GM12878 (cell line): ENCODE measurements at regions not wholly inside any gene's neighbourhood (a gene's known extent, or its start where the extent isn't known, plus 50 kb on each side); places are given as distances from the start of the nearest gene placed in this dataset.

ENCODE experiments used
- ATAC-seq: fragments of 200-7000 bp; cut with Tn5 transposase; 3 replicates; pipeline ENCODE4 v1.9.1; 2020; ENCODE audit warnings: mild to moderate bottlenecking, moderate library complexity
- BruUV-seq: library from RNA; stranded (reverse); fragments of 400-500 nt; replicated peaks from 2 replicates; lab custom pipeline; 2021; lab: Mats Ljungman, UMichigan
- CTCF ChIA-PET: fragments of 300-600 bp; sonication (Branson Sonifier 250); formaldehyde crosslinking; extraction: SDS; loops from one replicate; lab custom pipeline; 2021; ENCODE audit warnings: inconsistent platforms; lab: Yijun Ruan, JAX
- POLR2A ChIA-PET: fragments of 350-600 bp; formaldehyde crosslinking; extraction: SDS; loops from one replicate; lab custom pipeline; 2021; ENCODE audit warnings: inconsistent platforms; lab: Charles Lee
- RAD21 ChIA-PET: fragments of 300-600 bp; sonication (Branson Sonifier 250); formaldehyde crosslinking; loops from one replicate; lab custom pipeline; 2023; ENCODE audit warnings: antibody characterized with exemption; ENCODE audit not compliant: unreplicated experiment; lab: Charles Lee
- SMC1A ChIA-PET: fragments of 300-600 bp; sonication (Branson Sonifier 250); formaldehyde crosslinking; loops from one replicate; lab custom pipeline; 2023; ENCODE audit not compliant: unreplicated experiment, uncharacterized antibody; lab: Charles Lee
- DNase-seq: peaks from one replicate; pipeline ENCODE4 v3.0.0-alpha.2; 2011; ENCODE audit warnings: low read depth, low spot score
- FAIRE-seq: peaks from 3 replicates; lab custom pipeline; 2011; peaks lifted over from hg19 to GRCh38; lab: Jason Lieb, UNC
- H2AFZ ChIP-seq: 2 replicates; pipeline ENCODE4 v1.6.0; 2011; ENCODE audit warnings: low read depth, low read length, control low read depth; ENCODE audit not compliant: control insufficient read depth
- H3K27ac ChIP-seq: 2 replicates; pipeline ENCODE4 v1.5.1; 2011; ENCODE audit warnings: control low read depth; ENCODE audit not compliant: control insufficient read depth, insufficient read depth
- H3K27me3 ChIP-seq, 2 experiments: replicated peaks in 1 of 2; 2 replicates each; pipeline versions ENCODE4 v1.6.0 to v1.6.1; 2011; ENCODE audit warnings: low read length in 1 of 2; ENCODE audit not compliant: control insufficient read depth in 2 of 2, insufficient read depth in 2 of 2
- H3K36me3 ChIP-seq, 2 experiments: 2 replicates each; pipeline ENCODE4 v1.5.1; 2011; ENCODE audit warnings: low read length in 1 of 2; ENCODE audit not compliant: control insufficient read depth in 2 of 2, insufficient read depth in 2 of 2
- H3K4me1 ChIP-seq: 2 replicates; pipeline ENCODE4 v1.6.1; 2011; ENCODE audit warnings: mild to moderate bottlenecking, low read length, moderate library complexity, mixed read lengths; ENCODE audit not compliant: control insufficient read depth, insufficient read depth
- H3K4me2 ChIP-seq: 2 replicates; pipeline ENCODE4 v1.6.0; 2011; ENCODE audit warnings: control low read depth; ENCODE audit not compliant: control insufficient read depth, insufficient read depth
- H3K4me3 ChIP-seq: fragments of 200-600 bp; sonication (generic); 2 replicates; pipeline ENCODE4 v1.5.1; 2016
- H3K79me2 ChIP-seq: 2 replicates; pipeline ENCODE4 v1.6.0; 2011; ENCODE audit warnings: low read length; ENCODE audit not compliant: control insufficient read depth, insufficient read depth
- H3K9ac ChIP-seq: 2 replicates; pipeline ENCODE4 v1.8.0; 2011; ENCODE audit warnings: low read length, control low read depth, mixed read lengths; ENCODE audit not compliant: control insufficient read depth, insufficient read depth
- H3K9me3 ChIP-seq: replicated peaks from 3 replicates; pipeline ENCODE4 v1.5.1; 2011; ENCODE audit warnings: mild to moderate bottlenecking, low read length; ENCODE audit not compliant: control insufficient read depth, insufficient read depth
- H4K20me1 ChIP-seq: 2 replicates; pipeline ENCODE4 v1.6.0; 2011; ENCODE audit not compliant: control insufficient read depth, insufficient read depth
- CBX5 ChIP-seq: sonication (generic); IDR thresholded peaks from 2 replicates; pipeline ENCODE4 v1.6.1; 2016; ENCODE audit warnings: low read depth, moderate library complexity, mild to moderate bottlenecking, inconsistent platforms
- IKZF1 ChIP-seq: fragments of 450-650 bp; conservative IDR thresholded peaks from 2 replicates; pipeline ENCODE4 v1.6.1; 2017; ENCODE audit warnings: antibody characterized with exemption, mild to moderate bottlenecking
- JUNB ChIP-seq: IDR thresholded peaks from 2 replicates; pipeline ENCODE4 v1.6.1; 2016; ENCODE audit warnings: antibody characterized with exemption, mild to moderate bottlenecking
- NFIC ChIP-seq: IDR thresholded peaks from 2 replicates; pipeline ENCODE4 v1.6.1; 2012; ENCODE audit warnings: low read depth, mild to moderate bottlenecking, inconsistent platforms, low read length, moderate library complexity
- POLR2AphosphoS5 ChIP-seq: IDR thresholded peaks from 2 replicates; pipeline ENCODE4 v1.6.1; 2011; ENCODE audit warnings: mild to moderate bottlenecking, low read length, inconsistent platforms
- RB1 ChIP-seq: fragments of 450-650 bp; formaldehyde crosslinking; IDR thresholded peaks from 2 replicates; pipeline ENCODE4 v1.6.1; 2017; ENCODE audit warnings: mild to moderate bottlenecking, borderline replicate concordance
- SMC3 ChIP-seq: IDR thresholded peaks from 2 replicates; pipeline ENCODE4 v1.6.1; 2011; ENCODE audit warnings: low read length, improper control_type of control experiment, borderline replicate concordance
- WGBS: methylation state at CpG from one replicate; pipeline ENCODE4 v1.1.6; 2016; ENCODE audit warnings: low lambda C conversion rate; ENCODE audit not compliant: insufficient replicate concordance, insufficient coverage; ENCODE audit errors: missing lambda C conversion rate; 5-methylcytosine and 5-hydroxymethylcytosine counted together
- in situ Hi-C: fragments of 300-500 bp; cut with MboI; formaldehyde crosslinking; loops from 9 replicates; pipeline ENCODE4 v1.14.3; 2018; ENCODE audit warnings: mixed read lengths
- intact Hi-C: fragments of 100-400 bp; cut with micrococcal nuclease; formaldehyde crosslinking; loops from one replicate; pipeline ENCODE4 v1.14.2; 2022; ENCODE audit not compliant: unreplicated experiment
- TF ChIP-seq, protein P1 (sequence below): fragments of 150-350 bp; IDR thresholded peaks from 2 replicates; pipeline ENCODE4 v1.6.1; 2016; ENCODE audit warnings: low read depth, low read length
- TF ChIP-seq, protein P2 (sequence below), 3 experiments: IDR thresholded peaks in 2 of 3; conservative IDR thresholded peaks in 1 of 3; 2 replicates each; pipeline ENCODE4 v1.5.1; 2011; ENCODE audit warnings: low read depth in 3 of 3, low read length in 3 of 3, mild to moderate bottlenecking in 3 of 3, control low read depth in 2 of 3, moderate library complexity in 2 of 3, inconsistent platforms in 1 of 3, mixed read lengths in 1 of 3; ENCODE audit not compliant: control insufficient read depth in 2 of 3, insufficient read depth in 1 of 3; ENCODE audit errors: extremely low read depth in 1 of 3
- TF ChIP-seq, protein P3 (sequence below): fragments of 450-650 bp; IDR thresholded peaks from 2 replicates; pipeline ENCODE4 v1.6.1; 2017; ENCODE audit warnings: mild to moderate bottlenecking, moderate library complexity

DNA sequence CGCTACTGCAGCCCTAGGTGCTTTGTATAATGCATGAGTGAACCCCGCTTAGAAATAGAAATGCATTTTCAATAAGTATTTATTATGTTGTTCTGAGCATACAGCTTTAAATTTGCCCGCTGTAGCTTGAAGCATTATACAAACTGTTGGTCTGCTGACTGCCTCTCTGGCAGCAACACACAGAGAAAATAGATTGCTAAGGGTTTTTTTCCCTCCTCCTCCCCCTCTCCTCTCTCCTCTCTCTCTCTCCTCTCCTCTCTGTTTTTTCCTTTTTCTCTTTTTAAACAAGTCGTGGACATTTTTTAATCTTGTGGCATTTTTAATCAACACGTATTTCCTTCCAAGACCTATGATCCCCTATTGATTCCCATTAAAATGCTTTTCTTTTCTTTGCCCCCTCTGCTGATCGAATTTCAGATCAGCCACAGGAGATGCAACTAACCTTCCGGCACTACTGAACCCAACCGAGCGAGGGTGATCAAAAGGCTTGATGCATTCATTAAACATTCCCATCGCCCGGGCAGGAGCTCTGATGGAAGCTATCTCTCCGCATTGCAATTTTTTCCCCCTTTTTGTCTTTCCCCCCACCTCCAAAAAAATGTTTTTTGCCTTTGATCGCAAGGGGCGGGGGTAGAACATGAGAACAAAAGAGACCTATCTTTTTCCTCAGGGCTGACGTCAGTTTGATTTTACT is 90.7 kb upstream of the ARID1B start:
- no peaks in the 10 kb centered on the region for H3K27me3 ChIP-seq
- H2AFZ ChIP-seq, result peak overlapping the region; percentile 70
- no peaks in the 10 kb centered on the region for H3K36me3 ChIP-seq
- H3K4me2 ChIP-seq, result peak overlapping the region; percentile 93
- ChIA-PET SMC1A (interaction anchor here (0.7 to 5.0 kb wide), 20 partner anchors 9 to 198 kb away, joined by 3 to 42 read pairs (median 6); no protein-coding TSS in a partner anchor), RAD21 (interaction anchor here (0.7 to 5.5 kb wide), 18 partner anchors 9 to 304 kb away, joined by 3 to 72 read pairs (median 6); partner anchors contain the start of gene ARID1B), POLR2A (interaction anchor here (0.5 to 3.0 kb wide), 8 partner anchors 11 to 1371 kb away, joined by 3 to 12 read pairs (median 4); no protein-coding TSS in a partner anchor), CTCF (interaction anchor here (0.7 to 3.2 kb wide), 9 partner anchors 11 to 246 kb away, joined by 3 to 20 read pairs (median 5); no protein-coding TSS in a partner anchor)
- DNase-seq (no peak), ATAC-seq (peak; percentile 46), FAIRE-seq (peak; percentile 18)
- H3K9ac ChIP-seq, result peak overlapping the region; percentile 97
- peak overlapping the region; percentile 98 for H3K27ac ChIP-seq
- H3K9me3 ChIP-seq, result no peaks in the 10 kb centered on the region
- intact Hi-C loops (loop anchor here (1.0 to 5.0 kb wide), 3 partner anchors 36 to 122 kb away; no protein-coding TSS in a partner anchor), in situ Hi-C loops (loop anchor here (5.0 kb wide), 1 partner anchor 119 kb away; no protein-coding TSS in a partner anchor)
- BruUV-seq, result TSS peak; percentile 93
- H3K79me2 ChIP-seq, result peaks cover 11% of the 10 kb centered on the region
- H3K4me3 ChIP-seq, result peak overlapping the region; percentile 93
- H4K20me1 ChIP-seq, result no peaks in the 10 kb centered on the region
- peaks cover 41% of the 10 kb centered on the region for H3K4me1 ChIP-seq
- WGBS, result 1% methylated on average over 15 of the region's 15 CpGs
- TF ChIP-seq NFIC (peak; percentile 84), SMC3 (peak; percentile 20; the same call in 1 of the 2 replicates), CBX5 (peak; percentile 20; the same call in 1 of the 2 replicates), RB1 (no peak), JUNB (0 out of 2 replicates have a peak, but pooled peaks have one; percentile 15), POLR2AphosphoS5 (peak; percentile 65; the same call in 1 of the 2 replicates), IKZF1 (0 out of 2 replicates have a peak, but pooled peaks have one; percentile 10)
- TF ChIP-seq, protein P1, sequence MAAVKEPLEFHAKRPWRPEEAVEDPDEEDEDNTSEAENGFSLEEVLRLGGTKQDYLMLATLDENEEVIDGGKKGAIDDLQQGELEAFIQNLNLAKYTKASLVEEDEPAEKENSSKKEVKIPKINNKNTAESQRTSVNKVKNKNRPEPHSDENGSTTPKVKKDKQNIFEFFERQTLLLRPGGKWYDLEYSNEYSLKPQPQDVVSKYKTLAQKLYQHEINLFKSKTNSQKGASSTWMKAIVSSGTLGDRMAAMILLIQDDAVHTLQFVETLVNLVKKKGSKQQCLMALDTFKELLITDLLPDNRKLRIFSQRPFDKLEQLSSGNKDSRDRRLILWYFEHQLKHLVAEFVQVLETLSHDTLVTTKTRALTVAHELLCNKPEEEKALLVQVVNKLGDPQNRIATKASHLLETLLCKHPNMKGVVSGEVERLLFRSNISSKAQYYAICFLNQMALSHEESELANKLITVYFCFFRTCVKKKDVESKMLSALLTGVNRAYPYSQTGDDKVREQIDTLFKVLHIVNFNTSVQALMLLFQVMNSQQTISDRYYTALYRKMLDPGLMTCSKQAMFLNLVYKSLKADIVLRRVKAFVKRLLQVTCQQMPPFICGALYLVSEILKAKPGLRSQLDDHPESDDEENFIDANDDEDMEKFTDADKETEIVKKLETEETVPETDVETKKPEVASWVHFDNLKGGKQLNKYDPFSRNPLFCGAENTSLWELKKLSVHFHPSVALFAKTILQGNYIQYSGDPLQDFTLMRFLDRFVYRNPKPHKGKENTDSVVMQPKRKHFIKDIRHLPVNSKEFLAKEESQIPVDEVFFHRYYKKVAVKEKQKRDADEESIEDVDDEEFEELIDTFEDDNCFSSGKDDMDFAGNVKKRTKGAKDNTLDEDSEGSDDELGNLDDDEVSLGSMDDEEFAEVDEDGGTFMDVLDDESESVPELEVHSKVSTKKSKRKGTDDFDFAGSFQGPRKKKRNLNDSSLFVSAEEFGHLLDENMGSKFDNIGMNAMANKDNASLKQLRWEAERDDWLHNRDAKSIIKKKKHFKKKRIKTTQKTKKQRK, result no peak
- TF ChIP-seq, protein P2, sequence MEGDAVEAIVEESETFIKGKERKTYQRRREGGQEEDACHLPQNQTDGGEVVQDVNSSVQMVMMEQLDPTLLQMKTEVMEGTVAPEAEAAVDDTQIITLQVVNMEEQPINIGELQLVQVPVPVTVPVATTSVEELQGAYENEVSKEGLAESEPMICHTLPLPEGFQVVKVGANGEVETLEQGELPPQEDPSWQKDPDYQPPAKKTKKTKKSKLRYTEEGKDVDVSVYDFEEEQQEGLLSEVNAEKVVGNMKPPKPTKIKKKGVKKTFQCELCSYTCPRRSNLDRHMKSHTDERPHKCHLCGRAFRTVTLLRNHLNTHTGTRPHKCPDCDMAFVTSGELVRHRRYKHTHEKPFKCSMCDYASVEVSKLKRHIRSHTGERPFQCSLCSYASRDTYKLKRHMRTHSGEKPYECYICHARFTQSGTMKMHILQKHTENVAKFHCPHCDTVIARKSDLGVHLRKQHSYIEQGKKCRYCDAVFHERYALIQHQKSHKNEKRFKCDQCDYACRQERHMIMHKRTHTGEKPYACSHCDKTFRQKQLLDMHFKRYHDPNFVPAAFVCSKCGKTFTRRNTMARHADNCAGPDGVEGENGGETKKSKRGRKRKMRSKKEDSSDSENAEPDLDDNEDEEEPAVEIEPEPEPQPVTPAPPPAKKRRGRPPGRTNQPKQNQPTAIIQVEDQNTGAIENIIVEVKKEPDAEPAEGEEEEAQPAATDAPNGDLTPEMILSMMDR (IDR thresholded peaks at IDR 0.05 in 2 of 3, conservative IDR thresholded peaks at IDR 0.05 in 1 of 3; ENCODE audit: control insufficient read depth in 2 of 3, extremely low read depth in 1 of 3, insufficient read depth in 1 of 3, low read depth in 3 of 3, low read length in 3 of 3), result peak; percentile 31 to 40 (median 38); a peak in 5 of 6 replicates
- TF ChIP-seq, protein P3, sequence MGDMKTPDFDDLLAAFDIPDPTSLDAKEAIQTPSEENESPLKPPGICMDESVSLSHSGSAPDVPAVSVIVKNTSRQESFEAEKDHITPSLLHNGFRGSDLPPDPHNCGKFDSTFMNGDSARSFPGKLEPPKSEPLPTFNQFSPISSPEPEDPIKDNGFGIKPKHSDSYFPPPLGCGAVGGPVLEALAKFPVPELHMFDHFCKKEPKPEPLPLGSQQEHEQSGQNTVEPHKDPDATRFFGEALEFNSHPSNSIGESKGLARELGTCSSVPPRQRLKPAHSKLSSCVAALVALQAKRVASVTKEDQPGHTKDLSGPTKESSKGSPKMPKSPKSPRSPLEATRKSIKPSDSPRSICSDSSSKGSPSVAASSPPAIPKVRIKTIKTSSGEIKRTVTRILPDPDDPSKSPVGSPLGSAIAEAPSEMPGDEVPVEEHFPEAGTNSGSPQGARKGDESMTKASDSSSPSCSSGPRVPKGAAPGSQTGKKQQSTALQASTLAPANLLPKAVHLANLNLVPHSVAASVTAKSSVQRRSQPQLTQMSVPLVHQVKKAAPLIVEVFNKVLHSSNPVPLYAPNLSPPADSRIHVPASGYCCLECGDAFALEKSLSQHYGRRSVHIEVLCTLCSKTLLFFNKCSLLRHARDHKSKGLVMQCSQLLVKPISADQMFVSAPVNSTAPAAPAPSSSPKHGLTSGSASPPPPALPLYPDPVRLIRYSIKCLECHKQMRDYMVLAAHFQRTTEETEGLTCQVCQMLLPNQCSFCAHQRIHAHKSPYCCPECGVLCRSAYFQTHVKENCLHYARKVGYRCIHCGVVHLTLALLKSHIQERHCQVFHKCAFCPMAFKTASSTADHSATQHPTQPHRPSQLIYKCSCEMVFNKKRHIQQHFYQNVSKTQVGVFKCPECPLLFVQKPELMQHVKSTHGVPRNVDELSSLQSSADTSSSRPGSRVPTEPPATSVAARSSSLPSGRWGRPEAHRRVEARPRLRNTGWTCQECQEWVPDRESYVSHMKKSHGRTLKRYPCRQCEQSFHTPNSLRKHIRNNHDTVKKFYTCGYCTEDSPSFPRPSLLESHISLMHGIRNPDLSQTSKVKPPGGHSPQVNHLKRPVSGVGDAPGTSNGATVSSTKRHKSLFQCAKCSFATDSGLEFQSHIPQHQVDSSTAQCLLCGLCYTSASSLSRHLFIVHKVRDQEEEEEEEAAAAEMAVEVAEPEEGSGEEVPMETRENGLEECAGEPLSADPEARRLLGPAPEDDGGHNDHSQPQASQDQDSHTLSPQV, result no peak
